ENCODE measurements at regions not wholly inside any gene's neighbourhood (a gene's known extent, or its start where the extent isn't known, plus 50 kb on each side); places are given as distances from the start of the nearest gene placed in this dataset.

GRCh38 chr4:110705440-110705782 lies 82.5 kb upstream of the PITX2 start:
- no peaks in the 10 kb centered on the region for H3K27me3 ChIP-seq (ENCODE audit: control insufficient read depth in 4 of 4, insufficient read depth in 4 of 4, low read length in 3 of 4)
- no peak for DNase-seq (ENCODE audit: low spot score)
- H3K36me3 ChIP-seq (ENCODE audit: control insufficient read depth in 4 of 4, insufficient read depth in 3 of 4, low read depth in 1 of 4, low read length in 3 of 4): no peaks in the 10 kb centered on the region
- no peak overlapping the region for H3K27ac ChIP-seq (ENCODE audit: low read depth in 1 of 2, low read length in 2 of 2)
- 75% methylated on average over 4 of the region's 4 CpGs for WGBS
- H3K9me3 ChIP-seq (ENCODE audit: control insufficient read depth in 4 of 4, low read length in 3 of 4): peaks cover 0 to 2% (median 0%) of the 10 kb centered on the region in 4 donors
- no peaks in the 10 kb centered on the region for H3K4me1 ChIP-seq (ENCODE audit: control insufficient read depth in 4 of 4, insufficient read depth in 4 of 4, low read length in 3 of 4)
- no peak overlapping the region for H3K4me3 ChIP-seq (ENCODE audit: low read depth in 1 of 3, low read length in 3 of 3)
- no peak for TF ChIP-seq YY1 (IDR thresholded peaks at IDR 0.05)
- TF ChIP-seq HNF4G (IDR thresholded peaks at IDR 0.05): no peak
- no peak overlapping the region for H3K9ac ChIP-seq (ENCODE audit: low read depth in 1 of 2, low read length in 2 of 2)

GRCh38 chr4:110710070-110710469 lies 87.2 kb upstream of the PITX2 start:
- Histone ChIP-seq H3K36me3 (ENCODE audit: control insufficient read depth in 4 of 4, insufficient read depth in 3 of 4, low read depth in 1 of 4, low read length in 3 of 4) (no peaks in the 10 kb centered on the region), H3K4me1 (ENCODE audit: control insufficient read depth in 4 of 4, insufficient read depth in 4 of 4, low read length in 3 of 4) (no peaks in the 10 kb centered on the region)
- DNase-seq (ENCODE audit: low spot score): no peak

GRCh38 chr4:110712486-110712885 lies 89.6 kb upstream of the PITX2 start:
- Histone ChIP-seq H3K4me3 (ENCODE audit: low read depth in 1 of 3, low read length in 3 of 3) (no peak overlapping the region), H3K36me3 (ENCODE audit: control insufficient read depth in 4 of 4, insufficient read depth in 3 of 4, low read depth in 1 of 4, low read length in 3 of 4) (no peaks in the 10 kb centered on the region), H3K9ac (ENCODE audit: low read depth in 1 of 2, low read length in 2 of 2) (no peak overlapping the region), H3K4me1 (ENCODE audit: control insufficient read depth in 4 of 4, insufficient read depth in 4 of 4, low read length in 3 of 4) (no peaks in the 10 kb centered on the region), H3K27ac (ENCODE audit: low read depth in 1 of 2, low read length in 2 of 2) (no peak overlapping the region), H3K9me3 (ENCODE audit: control insufficient read depth in 4 of 4, low read length in 3 of 4) (no peaks in the 10 kb centered on the region), H3K27me3 (ENCODE audit: control insufficient read depth in 4 of 4, insufficient read depth in 4 of 4, low read length in 3 of 4) (peaks cover 0 to 2% (median 0%) of the 10 kb centered on the region in 4 donors)
- no peak for DNase-seq (ENCODE audit: low spot score)
- WGBS: 73% methylated on average over 3 of the region's 3 CpGs
- no peak for TF ChIP-seq GABPA (IDR thresholded peaks at IDR 0.05 in 1 of 2, conservative IDR thresholded peaks at IDR 0.05 in 1 of 2)

More at GRCh38 chr4:110710070-110710469, 87.2 kb upstream of the PITX2 start:
- Histone ChIP-seq H3K9me3 (ENCODE audit: control insufficient read depth in 4 of 4, low read length in 3 of 4) (no peaks in the 10 kb centered on the region), H3K27ac (ENCODE audit: low read depth in 1 of 2, low read length in 2 of 2) (no peak overlapping the region), H3K27me3 (ENCODE audit: control insufficient read depth in 4 of 4, insufficient read depth in 4 of 4, low read length in 3 of 4) (no peaks in the 10 kb centered on the region), H3K9ac (ENCODE audit: low read depth in 1 of 2, low read length in 2 of 2) (no peak overlapping the region), H3K4me3 (ENCODE audit: low read depth in 1 of 3, low read length in 3 of 3) (no peak overlapping the region)
- TF ChIP-seq GABPA (IDR thresholded peaks at IDR 0.05 in 1 of 2, conservative IDR thresholded peaks at IDR 0.05 in 1 of 2) (no peak), HNF4G (IDR thresholded peaks at IDR 0.05) (no peak), RXRA (IDR thresholded peaks at IDR 0.05) (no peak), FOXA1 (IDR thresholded peaks at IDR 0.05) (no peak), TAF1 (conservative IDR thresholded peaks at IDR 0.05) (no peak), ZBTB33 (IDR thresholded peaks at IDR 0.05) (no peak), HNF4A (conservative IDR thresholded peaks at IDR 0.05) (no peak), MAX (IDR thresholded peaks at IDR 0.05) (no peak), SP1 (IDR thresholded peaks at IDR 0.05) (no peak)
- 83% methylated on average over 2 of the region's 2 CpGs for WGBS

- DNase-seq (ENCODE audit: low spot score): no peak
- TF ChIP-seq HNF4A (conservative IDR thresholded peaks at IDR 0.05) (peak in 1 of 2 donors; percentile 37), FOXA2 (IDR thresholded peaks at IDR 0.05) (no peak)
- Histone ChIP-seq H3K9ac (ENCODE audit: low read depth in 1 of 2, low read length in 2 of 2) (no peak overlapping the region), H3K27me3 (ENCODE audit: control insufficient read depth in 4 of 4, insufficient read depth in 4 of 4, low read length in 3 of 4) (no peaks in the 10 kb centered on the region), H3K4me3 (ENCODE audit: low read depth in 1 of 3, low read length in 3 of 3) (no peak overlapping the region), H3K27ac (ENCODE audit: low read depth in 1 of 2, low read length in 2 of 2) (no peak overlapping the region), H3K4me1 (ENCODE audit: control insufficient read depth in 4 of 4, insufficient read depth in 4 of 4, low read length in 3 of 4) (no peaks in the 10 kb centered on the region), H3K36me3 (ENCODE audit: control insufficient read depth in 4 of 4, insufficient read depth in 3 of 4, low read depth in 1 of 4, low read length in 3 of 4) (no peaks in the 10 kb centered on the region), H3K9me3 (ENCODE audit: control insufficient read depth in 4 of 4, low read length in 3 of 4) (peaks cover 0 to 2% (median 0%) of the 10 kb centered on the region in 4 donors)
- 53% methylated on average over 3 of the region's 3 CpGs for WGBS
Measured at GRCh38 chr4:110730318-110730717, 107.4 kb upstream of the PITX2 start.

Data from liver (tissue), 7 donors.